NCI-H2081 (cell line): ENCODE measurements at regions not wholly inside any gene's neighbourhood (a gene's known extent, or its start where the extent isn't known, plus 50 kb on each side); places are given as distances from the start of the nearest gene placed in this dataset.
"Not testable (repeated sequence)": the region's sequence is repeated elsewhere in the genome, so short reads cannot be mapped to it uniquely, and the experiment has no call there.

ENCODE experiments used
- DNase-seq, 2 experiments: peaks; one replicate each; lab custom pipeline; 2025; lab: John Stamatoyannopoulos, UW

GRCh38 chr7:9919-10318, 182.5 kb upstream of the FAM20C start:
- not testable (repeated sequence) for DNase-seq

GRCh38 chr7:32565-33280, 159.6 kb upstream of the FAM20C start:
- not testable (repeated sequence) for DNase-seq

GRCh38 chr7:35121-35541, 157.2 kb upstream of the FAM20C start:
- not testable (repeated sequence) for DNase-seq

- not testable (repeated sequence) for DNase-seq
Measured at GRCh38 chr7:36539-36938, 155.8 kb upstream of the FAM20C start.

- not testable (repeated sequence) for DNase-seq
Measured at GRCh38 chr7:37656-38055, 154.7 kb upstream of the FAM20C start.

GRCh38 chr7:38444-38843, 153.9 kb upstream of the FAM20C start:
- DNase-seq, result not testable (repeated sequence)

GRCh38 chr7:39984-40740, 152.2 kb upstream of the FAM20C start:
- not testable (repeated sequence) for DNase-seq

GRCh38 chr7:40799-41750, 151.3 kb upstream of the FAM20C start:
- DNase-seq, result no peak

GRCh38 chr7:41917-42565, 150.3 kb upstream of the FAM20C start:
- no peak for DNase-seq

GRCh38 chr7:43791-44540, 148.4 kb upstream of the FAM20C start:
- DNase-seq, result no peak

- no peak for DNase-seq
Measured at GRCh38 chr7:44541-44896, 147.9 kb upstream of the FAM20C start.

GRCh38 chr7:45106-46090, 147.0 kb upstream of the FAM20C start:
- no peak for DNase-seq

- no peak for DNase-seq
Measured at GRCh38 chr7:46123-46829, 146.1 kb upstream of the FAM20C start.

GRCh38 chr7:46830-47140, 145.6 kb upstream of the FAM20C start:
- no peak for DNase-seq

GRCh38 chr7:51456-52068, 140.8 kb upstream of the FAM20C start:
- no peak for DNase-seq

- no peak for DNase-seq
Measured at GRCh38 chr7:52100-52499, 140.3 kb upstream of the FAM20C start.

GRCh38 chr7:53531-53930, 138.8 kb upstream of the FAM20C start:
- DNase-seq, result no peak

- DNase-seq, result no peak
Measured at GRCh38 chr7:54615-55014, 137.8 kb upstream of the FAM20C start.

- DNase-seq, result no peak
Measured at GRCh38 chr7:55690-56248, 136.6 kb upstream of the FAM20C start.
